ENCODE measurements at regions not wholly inside any gene's neighbourhood (a gene's known extent, or its start where the extent isn't known, plus 50 kb on each side); places are given as distances from the start of the nearest gene placed in this dataset.

DNA sequence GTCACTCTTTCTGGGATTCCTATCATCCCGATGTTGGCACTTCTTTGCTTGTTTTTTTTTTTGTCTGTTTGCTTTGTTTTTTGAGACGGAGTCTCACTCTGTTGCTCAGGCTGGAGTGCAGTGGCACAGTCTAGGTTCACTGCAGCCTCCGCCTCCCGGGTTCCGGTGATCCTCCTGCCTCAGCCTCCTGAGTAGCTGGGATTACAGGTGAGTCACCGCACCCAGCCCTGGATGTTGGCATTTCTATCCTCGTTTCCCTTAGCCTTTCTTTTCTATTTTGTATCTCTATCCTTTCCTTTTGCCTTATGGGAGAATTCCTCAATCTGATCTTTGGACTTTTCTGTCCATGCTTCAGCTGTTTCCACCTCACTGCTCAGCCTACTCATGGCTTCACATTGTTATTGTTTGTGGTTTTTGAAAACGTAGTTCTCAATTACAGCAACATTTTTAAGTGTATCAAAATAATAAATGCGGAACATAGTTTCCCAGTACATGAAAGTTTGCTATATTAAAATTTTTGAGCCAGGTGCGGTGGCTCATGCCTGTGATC lies 62.1 kb upstream of the ZNF516 start:
- no peak overlapping the region for H2AFZ ChIP-seq (ENCODE audit: low read length)
- H3K27me3 ChIP-seq (ENCODE audit: low read length): peaks cover 28% of the 10 kb centered on the region; the same call in 1 of the 2 replicates
- no peaks in the 10 kb centered on the region for H4K20me1 ChIP-seq (ENCODE audit: low read length)
- no peak overlapping the region for H3K4me3 ChIP-seq (ENCODE audit: low read length)
- no peaks in the 10 kb centered on the region for H3K79me2 ChIP-seq (ENCODE audit: low read length)
- H3F3A ChIP-seq (ENCODE audit: low read length, unreplicated experiment): no peaks in the 10 kb centered on the region
- no peak overlapping the region for H3K9ac ChIP-seq (ENCODE audit: low read length)
- ChIA-PET CTCF (no interaction called here), POLR2A (ENCODE audit: unreplicated experiment) (no interaction called here)
- intact Hi-C loops (cut with micrococcal nuclease): no loop called here
- DNase-seq (no peak), ATAC-seq (no peak)
- H3K9me3 ChIP-seq (ENCODE audit: low read length): no peaks in the 10 kb centered on the region
- H3K4me2 ChIP-seq (ENCODE audit: low read length): no peak overlapping the region
- peaks cover 8% of the 10 kb centered on the region for H3K4me1 ChIP-seq (ENCODE audit: insufficient read depth, low read length)
- TF ChIP-seq, protein P1, sequence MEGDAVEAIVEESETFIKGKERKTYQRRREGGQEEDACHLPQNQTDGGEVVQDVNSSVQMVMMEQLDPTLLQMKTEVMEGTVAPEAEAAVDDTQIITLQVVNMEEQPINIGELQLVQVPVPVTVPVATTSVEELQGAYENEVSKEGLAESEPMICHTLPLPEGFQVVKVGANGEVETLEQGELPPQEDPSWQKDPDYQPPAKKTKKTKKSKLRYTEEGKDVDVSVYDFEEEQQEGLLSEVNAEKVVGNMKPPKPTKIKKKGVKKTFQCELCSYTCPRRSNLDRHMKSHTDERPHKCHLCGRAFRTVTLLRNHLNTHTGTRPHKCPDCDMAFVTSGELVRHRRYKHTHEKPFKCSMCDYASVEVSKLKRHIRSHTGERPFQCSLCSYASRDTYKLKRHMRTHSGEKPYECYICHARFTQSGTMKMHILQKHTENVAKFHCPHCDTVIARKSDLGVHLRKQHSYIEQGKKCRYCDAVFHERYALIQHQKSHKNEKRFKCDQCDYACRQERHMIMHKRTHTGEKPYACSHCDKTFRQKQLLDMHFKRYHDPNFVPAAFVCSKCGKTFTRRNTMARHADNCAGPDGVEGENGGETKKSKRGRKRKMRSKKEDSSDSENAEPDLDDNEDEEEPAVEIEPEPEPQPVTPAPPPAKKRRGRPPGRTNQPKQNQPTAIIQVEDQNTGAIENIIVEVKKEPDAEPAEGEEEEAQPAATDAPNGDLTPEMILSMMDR (conservative IDR thresholded peaks at IDR 0.05; ENCODE audit: low read depth, low read length): no peak
- TF ChIP-seq EZH2phosphoT487 (IDR thresholded peaks at IDR 0.05; ENCODE audit: borderline replicate concordance, low read length) (no peak), EZH2 (IDR thresholded peaks at IDR 0.05; ENCODE audit: low read length, unreplicated experiment) (no peak)
- no peaks in the 10 kb centered on the region for H3K9me2 ChIP-seq (replicated peaks; ENCODE audit: low read length)
- no TSS peak for BruUV-seq (replicated peaks)
- no peak overlapping the region for H3K27ac ChIP-seq (ENCODE audit: low read length)
- H3K36me3 ChIP-seq (ENCODE audit: low read depth, low read length): no peaks in the 10 kb centered on the region

DNA sequence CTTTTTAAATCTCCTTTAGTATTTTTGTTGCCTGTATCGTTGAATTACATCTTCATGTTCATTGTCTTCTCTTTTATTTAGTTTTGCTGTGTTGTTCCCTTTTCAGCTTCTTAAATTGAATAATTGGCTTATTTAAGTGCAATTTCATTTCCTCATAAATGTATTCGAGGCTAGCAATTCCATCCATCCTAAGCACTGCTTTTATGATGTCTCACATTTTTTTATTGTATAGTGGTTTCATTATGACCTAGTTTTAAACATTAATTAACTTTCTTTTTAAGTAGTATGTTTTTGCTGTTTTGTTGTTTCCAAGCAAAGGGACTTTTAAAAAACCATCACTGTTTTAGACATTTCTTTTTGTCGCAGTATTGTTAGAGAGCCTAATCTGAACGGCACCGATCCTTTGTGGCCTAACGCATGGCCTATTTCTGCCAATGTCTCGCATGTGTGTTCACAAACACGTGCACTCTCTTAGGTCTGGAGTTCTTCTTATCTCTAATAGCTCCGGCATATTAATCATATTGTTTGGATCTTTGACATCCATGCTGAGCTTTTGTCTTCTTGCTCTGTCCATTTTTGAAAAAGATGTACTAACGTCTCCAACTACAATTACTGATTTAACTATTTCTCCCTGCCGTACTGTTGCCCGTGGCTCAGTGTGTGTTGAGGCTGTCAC lies 59.6 kb upstream of the ZNF516 start:
- no peaks in the 10 kb centered on the region for H3F3A ChIP-seq (ENCODE audit: low read length, unreplicated experiment)
- no peak overlapping the region for H3K4me2 ChIP-seq (ENCODE audit: low read length)
- H4K20me1 ChIP-seq (ENCODE audit: low read length): no peaks in the 10 kb centered on the region
- CTCF ChIA-PET: no interaction called here
- no peaks in the 10 kb centered on the region for H3K9me3 ChIP-seq (ENCODE audit: low read length)
- POLR2A ChIA-PET (ENCODE audit: unreplicated experiment): no interaction called here
- no peak overlapping the region for H2AFZ ChIP-seq (ENCODE audit: low read length)
- ATAC-seq: no peak
- H3K79me2 ChIP-seq (ENCODE audit: low read length): no peaks in the 10 kb centered on the region
- TF ChIP-seq EZH2phosphoT487 (IDR thresholded peaks at IDR 0.05; ENCODE audit: borderline replicate concordance, low read length): no peak
- TF ChIP-seq EZH2 (IDR thresholded peaks at IDR 0.05; ENCODE audit: low read length, unreplicated experiment): no peak
- TF ChIP-seq, protein P1 (conservative IDR thresholded peaks at IDR 0.05; ENCODE audit: low read depth, low read length): no peak
- H3K9ac ChIP-seq (ENCODE audit: low read length): no peak overlapping the region
- no peak for DNase-seq
- H3K4me1 ChIP-seq (ENCODE audit: insufficient read depth, low read length): peaks cover 8% of the 10 kb centered on the region
- H3K36me3 ChIP-seq (ENCODE audit: low read depth, low read length): no peaks in the 10 kb centered on the region
- H3K9me2 ChIP-seq (replicated peaks; ENCODE audit: low read length): no peaks in the 10 kb centered on the region
- H3K27ac ChIP-seq (ENCODE audit: low read length): no peak overlapping the region
- intact Hi-C loops (cut with micrococcal nuclease): no loop called here
- peaks cover 44% of the 10 kb centered on the region; the same call in 1 of the 2 replicates for H3K27me3 ChIP-seq (ENCODE audit: low read length)
- no peak overlapping the region for H3K4me3 ChIP-seq (ENCODE audit: low read length)
- BruUV-seq (replicated peaks): no TSS peak
